NCI-H1930 (cell line): ENCODE measurements at regions not wholly inside any gene's neighbourhood (a gene's known extent, or its start where the extent isn't known, plus 50 kb on each side); places are given as distances from the start of the nearest gene placed in this dataset.
A peak's percentile ranks its signal among the peaks of the same experiment; 100 is the strongest.

Experiments used
- DNase-seq, 2 experiments: peaks; one replicate each; lab custom pipeline; 2025; lab: John Stamatoyannopoulos, UW

- no peak for DNase-seq
These were observed 405.9 kb downstream of the NR2F2 start for GRCh38 chr15:96736384-96736783.

GRCh38 chr15:96737408-96737807 is 406.9 kb downstream of the NR2F2 start:
- DNase-seq = no peak

DNA sequence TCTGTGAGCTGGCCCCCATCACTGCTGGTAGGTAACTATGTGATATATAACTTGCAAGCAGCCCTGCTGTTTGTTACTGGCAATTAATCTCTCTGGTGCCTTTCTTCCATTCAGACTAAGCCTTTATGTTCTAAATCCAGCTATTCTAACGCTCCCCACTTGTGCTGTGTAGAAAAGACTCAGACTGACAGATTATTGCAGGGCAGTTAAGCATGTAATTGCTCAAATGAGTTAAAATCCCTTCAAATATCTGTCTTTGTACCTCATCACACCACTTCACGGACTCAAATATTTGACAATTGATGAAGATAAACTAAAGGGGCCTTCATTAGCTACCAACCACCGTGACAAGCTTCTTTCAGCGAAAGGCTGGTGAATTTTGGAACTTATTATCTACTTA is 416.2 kb downstream of the NR2F2 start:
- DNase-seq = peak; percentile 32 to 33

GRCh38 chr15:96747291-96747690 is 416.8 kb downstream of the NR2F2 start:
- DNase-seq = no peak

DNA sequence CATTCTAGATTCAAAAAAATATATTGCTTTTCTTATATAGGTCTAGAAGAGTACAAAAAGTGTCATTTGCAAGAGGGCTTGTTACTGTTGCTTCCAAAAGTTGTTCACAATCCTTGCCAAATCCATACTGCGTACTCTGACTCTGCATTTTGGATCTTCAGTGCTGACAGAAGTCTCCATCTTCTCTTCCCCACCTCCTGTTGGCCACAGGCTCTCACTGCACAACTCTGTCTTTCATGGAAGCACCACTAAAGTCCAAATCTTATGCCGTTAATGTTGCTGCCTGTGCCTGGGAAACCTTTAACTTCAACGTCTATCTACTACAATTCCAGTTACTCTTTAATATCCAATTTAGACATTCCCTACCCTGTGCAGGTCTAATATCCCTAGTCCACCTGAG is 419.9 kb downstream of the NR2F2 start:
- no peak for DNase-seq

GRCh38 chr15:96756146-96756545 is 425.6 kb downstream of the NR2F2 start:
- DNase-seq = no peak

GRCh38 chr15:96756656-96757055 is 426.2 kb downstream of the NR2F2 start:
- no peak for DNase-seq

DNA sequence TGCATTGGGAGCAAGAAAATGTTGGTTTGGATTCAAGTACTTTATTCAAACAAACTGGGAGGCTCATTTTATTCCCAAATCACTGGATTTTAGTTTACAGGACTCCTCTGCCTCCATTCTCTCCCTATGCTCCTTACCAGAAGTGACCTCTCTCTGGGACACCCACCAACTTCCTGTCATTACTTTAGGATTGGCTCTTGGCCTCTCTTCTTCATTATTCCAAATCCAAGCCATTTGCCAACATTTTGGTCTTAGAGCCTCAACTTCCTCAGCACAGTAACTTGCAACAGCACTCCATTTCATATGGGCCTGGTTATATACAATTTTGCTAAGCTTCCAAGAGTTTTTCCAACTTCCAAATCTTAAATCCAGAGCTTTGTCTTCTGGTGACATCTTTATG is 432.1 kb downstream of the NR2F2 start:
- no peak for DNase-seq

GRCh38 chr15:96764501-96764900 is 434.0 kb downstream of the NR2F2 start:
- no peak for DNase-seq

- DNase-seq = no peak
These were observed 434.4 kb downstream of the NR2F2 start for GRCh38 chr15:96764946-96765345.

GRCh38 chr15:96766366-96766765 is 435.9 kb downstream of the NR2F2 start:
- no peak for DNase-seq

- DNase-seq = no peak
These were observed 437.4 kb downstream of the NR2F2 start for GRCh38 chr15:96767703-96768434.

- no peak for DNase-seq
These were observed 437.9 kb downstream of the NR2F2 start for GRCh38 chr15:96768435-96768789.

DNA sequence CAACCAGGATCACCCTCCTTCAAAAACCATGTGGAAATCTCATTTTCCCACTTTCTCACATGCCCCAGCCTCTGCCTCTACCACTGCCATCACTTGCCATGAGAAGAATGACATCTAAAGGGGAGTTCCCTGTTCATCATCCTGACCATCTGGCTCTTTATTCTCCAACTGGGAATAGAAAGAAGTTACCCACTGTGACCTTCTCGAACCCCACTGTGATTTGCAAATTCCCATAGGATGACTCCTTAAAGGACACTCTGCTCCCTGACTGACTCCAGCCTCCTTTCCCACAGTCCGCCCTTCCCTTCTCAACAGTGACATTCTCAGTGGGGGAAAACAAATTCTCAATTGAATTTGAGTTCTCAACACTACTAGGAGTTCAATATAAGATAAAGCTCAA is 440.5 kb downstream of the NR2F2 start:
- no peak for DNase-seq

- no peak for DNase-seq
These were observed 443.7 kb downstream of the NR2F2 start for GRCh38 chr15:96774216-96774615.

GRCh38 chr15:96783746-96784145 is 453.2 kb downstream of the NR2F2 start:
- no peak for DNase-seq

- DNase-seq = no peak
These were observed 459.5 kb downstream of the NR2F2 start for GRCh38 chr15:96790004-96790403.

GRCh38 chr15:96792216-96792615 is 461.7 kb downstream of the NR2F2 start:
- no peak for DNase-seq

- DNase-seq = no peak
These were observed 466.3 kb downstream of the NR2F2 start for GRCh38 chr15:96796841-96797240.

DNA sequence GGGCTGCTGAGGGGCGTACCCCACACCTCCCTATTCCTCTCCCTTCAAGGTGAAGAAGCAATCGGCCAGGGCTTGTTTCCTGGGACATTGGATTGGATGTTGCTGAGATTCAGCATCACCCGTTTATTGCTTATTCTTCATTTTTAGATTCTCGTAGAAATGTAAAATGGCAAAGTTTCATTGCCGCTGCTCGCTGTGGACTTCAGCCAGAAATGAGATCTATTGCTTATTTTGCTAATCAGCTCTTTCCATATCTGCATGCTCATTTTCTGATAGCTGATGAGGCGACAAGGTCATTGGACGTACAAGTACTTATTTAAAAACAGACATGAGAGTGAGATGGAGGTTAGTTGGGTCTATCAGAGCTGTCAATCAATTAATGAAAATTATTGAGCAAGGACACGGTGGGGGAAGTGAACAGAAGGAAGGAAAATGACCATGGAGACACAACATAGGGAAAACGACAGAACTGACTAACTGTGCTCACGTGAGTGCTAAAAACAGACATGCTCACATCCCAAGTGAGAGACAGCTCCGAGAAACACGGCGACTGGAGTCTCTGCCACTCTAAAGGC is 471.2 kb downstream of the NR2F2 start:
- no peak for DNase-seq

- no peak for DNase-seq
These were observed 472.2 kb downstream of the NR2F2 start for GRCh38 chr15:96802611-96803255.

GRCh38 chr15:96804754-96805153 is 474.3 kb downstream of the NR2F2 start:
- no peak for DNase-seq

DNA sequence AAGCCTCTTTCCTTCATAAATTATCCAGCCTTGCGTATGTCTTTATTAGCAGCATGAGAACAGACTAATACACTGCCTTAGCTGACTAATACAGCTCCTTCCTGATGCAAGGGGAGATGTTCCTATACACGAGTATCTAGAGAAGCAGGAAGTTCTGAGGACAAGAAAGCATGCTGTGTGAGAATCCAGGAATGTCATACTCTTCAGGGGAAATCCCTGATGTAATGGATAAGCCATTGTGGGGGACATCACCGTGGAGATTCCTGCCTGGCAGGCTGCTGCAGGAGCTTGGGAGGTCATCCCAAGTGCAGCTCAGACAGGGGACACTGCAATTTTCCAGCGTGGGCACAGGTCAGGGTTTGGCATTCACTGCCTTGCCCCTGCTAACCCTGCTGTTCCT is 476.9 kb downstream of the NR2F2 start:
- no peak for DNase-seq

GRCh38 chr15:96817900-96818299 is 487.4 kb downstream of the NR2F2 start:
- no peak for DNase-seq
